T-helper 1 cell (primary cell): ENCODE measurements at regions not wholly inside any gene's neighbourhood (a gene's known extent, or its start where the extent isn't known, plus 50 kb on each side); places are given as distances from the start of the nearest gene placed in this dataset.
A peak's percentile ranks its signal among the peaks of the same experiment; 100 is the strongest.

Source experiments
- DNase-seq, 5 donors: peaks; one replicate each; pipeline ENCODE4 v3.0.0-alpha.2; 2012 to 2020

DNA sequence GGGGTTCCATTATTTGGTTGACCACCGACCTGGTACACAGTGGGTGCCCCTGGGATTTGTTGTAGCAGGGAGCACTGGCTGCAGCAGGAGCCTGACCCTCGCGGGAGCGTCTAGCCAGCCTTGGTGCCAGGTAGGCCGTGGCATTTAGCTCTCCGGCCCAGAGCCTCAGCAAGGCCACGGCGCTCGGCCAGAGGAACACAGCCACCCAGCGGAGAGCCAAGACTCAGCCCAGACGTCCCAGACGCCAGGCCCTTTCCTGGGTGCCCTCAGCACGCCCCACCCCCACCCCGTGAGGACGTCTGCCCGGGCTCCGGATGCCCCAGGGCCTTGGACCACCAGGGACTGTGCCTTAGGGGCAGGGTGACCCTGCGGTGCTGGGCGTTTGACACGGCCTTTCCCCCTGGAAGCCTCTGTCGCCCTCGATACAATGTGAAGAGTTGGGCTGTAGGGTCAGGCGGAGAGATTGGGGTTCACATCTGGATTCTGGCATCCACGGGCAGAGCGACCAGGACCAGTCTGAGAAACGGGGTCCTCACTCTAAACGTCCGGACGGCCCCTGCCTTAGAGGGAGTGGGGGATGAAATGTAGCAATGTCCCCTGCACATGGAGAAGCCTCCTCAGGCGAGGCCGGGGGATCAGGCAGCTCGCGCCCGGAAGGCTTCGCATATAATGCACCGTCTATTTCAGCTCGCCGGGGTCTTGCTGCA is 99.2 kb upstream of the FGF3 start:
- DNase-seq = no peak

- DNase-seq = peak; percentile 30 to 60 (median 51)
Measured at GRCh38 chr11:69918938-69919650, 99.9 kb upstream of the FGF3 start.

- no peak for DNase-seq
Measured at GRCh38 chr11:69919659-69920344, 100.6 kb upstream of the FGF3 start.

DNA sequence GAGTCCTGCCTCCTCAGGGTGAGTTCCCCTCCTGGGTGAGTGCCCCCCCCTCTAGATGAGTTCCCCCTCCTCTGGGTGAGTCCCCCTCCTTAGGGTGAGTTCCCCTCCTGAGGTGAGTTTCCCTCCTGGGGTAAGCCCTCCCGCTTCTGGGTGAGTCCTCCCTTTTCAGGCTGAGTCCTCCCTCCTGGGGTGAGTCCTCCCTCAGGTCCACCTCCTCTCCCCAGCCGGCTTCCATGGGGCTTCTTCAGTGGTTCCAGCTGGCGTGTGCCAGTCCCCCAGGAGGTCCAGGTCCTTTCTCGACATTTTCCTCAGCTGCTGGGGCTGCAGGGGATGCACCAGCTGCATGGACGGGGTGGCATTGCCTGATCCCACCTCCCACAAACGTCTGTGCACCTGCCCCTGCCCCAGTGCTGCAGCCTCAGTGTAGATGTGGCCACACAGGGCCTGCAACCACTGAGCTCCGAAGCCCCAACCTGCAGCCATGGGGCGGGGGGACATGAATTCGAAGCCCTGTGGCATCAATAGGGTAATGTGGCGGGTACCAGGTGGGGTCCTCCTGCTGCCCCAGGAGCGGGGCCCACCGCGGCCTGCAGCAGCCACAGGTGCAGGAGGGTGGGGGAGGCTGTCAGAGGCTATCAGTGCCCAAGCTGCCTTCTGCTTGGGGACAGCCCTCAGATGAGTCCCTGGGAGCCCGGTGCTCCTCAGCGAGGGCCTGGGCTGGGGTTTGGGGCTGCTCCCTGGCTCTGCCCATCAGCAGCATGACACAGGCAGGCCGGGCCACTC is 101.3 kb upstream of the FGF3 start:
- no peak for DNase-seq

DNA sequence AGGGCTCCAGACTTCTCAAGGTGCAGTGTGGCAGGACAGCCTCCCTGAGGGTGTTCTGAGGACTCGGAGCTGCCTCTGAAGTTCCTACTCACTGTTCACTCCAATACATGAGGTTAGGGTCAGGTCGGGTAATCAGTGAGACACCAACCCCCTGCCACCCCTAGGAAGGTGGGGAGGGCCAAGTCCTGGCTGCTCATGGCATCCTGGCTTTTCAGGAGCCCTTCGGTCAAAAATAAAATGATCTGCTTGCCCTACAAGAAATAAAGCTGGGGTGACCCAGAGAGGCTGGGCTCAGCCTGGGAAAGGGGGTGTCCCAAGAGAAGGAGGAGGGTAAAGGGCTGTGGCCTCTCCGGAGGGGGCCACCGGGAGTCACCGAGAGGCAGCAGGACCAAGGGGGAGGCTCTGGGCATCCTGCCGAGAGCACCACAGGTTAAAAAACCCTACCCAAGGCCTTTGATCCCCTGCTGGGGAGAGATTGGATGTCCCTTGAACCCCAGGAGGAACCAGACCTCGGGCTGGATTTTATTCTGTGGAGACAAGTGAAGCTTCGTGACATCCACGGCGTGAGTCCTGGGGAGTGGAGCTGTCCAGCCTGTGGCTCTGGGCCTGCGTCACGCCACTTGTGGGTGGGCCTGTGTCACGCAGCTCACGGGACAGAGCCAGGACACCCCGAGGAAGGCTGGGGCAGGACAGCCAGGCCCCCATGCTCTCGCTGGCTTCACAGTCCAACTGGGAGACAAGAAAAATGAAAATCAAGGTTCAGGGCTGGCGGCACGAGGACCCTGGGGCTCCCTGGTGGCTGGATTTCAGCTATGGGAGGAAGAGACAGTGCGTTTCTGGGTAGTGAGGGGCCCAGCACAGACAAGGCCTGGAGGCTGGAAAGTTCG is 102.2 kb upstream of the FGF3 start:
- DNase-seq = no peak

DNA sequence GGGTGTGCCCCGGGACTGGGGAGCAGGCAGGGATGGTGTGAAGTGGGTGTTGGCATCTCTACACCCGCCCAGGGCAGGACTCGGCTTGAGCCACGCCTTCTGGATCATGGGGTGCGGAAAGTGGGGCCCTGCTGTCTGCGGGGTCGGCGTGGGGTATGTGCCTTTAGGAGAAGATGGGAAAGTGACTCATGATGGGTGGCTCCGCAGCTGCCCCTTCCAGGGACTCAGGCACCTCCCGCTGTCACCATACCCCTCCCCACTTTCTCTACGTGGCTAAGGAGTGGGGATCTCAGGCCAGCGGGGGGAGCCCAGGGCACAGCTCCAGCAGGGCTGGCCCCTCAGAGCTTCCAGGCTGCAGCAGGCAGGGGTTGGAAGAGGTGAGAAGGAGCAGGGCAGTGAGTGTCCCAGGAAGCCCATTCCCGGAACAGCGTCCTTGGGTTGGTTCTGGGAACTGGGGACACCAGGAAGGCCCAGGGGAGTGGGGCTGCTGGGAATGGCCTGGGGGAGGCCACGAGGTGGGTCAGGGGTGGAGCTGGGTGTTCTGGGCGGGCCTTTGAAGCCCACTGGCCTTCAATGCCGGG is 102.9 kb upstream of the FGF3 start:
- no peak for DNase-seq

GRCh38 chr11:69922596-69923111 is 103.4 kb upstream of the FGF3 start:
- DNase-seq = no peak

- no peak for DNase-seq
Measured at GRCh38 chr11:69923196-69923595, 104.0 kb upstream of the FGF3 start.

DNA sequence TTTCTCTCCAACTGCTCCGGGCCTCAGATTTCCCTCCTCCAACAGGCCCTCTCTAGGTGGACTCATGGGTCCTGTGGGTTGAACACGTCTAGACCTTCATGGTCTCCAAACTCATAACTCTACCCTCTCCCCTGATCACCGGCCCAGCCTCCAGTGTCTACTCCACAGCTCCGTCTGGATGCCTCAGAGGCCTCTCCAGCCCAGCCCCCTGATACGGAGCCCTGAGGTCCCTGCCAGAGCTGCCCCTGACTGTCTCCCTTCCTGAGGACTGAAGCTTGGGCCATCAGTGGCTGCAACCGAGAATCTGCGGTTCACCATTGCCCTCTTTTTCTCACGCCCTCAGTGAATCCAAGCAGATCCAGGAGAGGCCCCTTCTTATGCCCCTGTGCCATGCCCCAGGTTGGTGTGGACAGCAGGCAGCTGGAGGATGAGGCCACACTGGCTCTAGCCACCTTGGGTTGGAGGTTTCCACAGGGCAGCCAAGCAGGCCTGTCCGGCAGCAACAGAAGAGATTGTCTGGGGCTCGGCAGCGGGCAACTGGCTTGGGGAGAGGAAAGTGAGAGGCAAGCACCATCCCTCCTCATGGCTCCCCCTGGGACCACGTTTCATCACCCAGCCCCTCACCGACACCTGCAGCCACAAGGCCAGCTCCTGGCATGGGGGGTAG is 104.6 kb upstream of the FGF3 start:
- DNase-seq = no peak

- no peak for DNase-seq
Measured at GRCh38 chr11:69924308-69925161, 105.3 kb upstream of the FGF3 start.

DNA sequence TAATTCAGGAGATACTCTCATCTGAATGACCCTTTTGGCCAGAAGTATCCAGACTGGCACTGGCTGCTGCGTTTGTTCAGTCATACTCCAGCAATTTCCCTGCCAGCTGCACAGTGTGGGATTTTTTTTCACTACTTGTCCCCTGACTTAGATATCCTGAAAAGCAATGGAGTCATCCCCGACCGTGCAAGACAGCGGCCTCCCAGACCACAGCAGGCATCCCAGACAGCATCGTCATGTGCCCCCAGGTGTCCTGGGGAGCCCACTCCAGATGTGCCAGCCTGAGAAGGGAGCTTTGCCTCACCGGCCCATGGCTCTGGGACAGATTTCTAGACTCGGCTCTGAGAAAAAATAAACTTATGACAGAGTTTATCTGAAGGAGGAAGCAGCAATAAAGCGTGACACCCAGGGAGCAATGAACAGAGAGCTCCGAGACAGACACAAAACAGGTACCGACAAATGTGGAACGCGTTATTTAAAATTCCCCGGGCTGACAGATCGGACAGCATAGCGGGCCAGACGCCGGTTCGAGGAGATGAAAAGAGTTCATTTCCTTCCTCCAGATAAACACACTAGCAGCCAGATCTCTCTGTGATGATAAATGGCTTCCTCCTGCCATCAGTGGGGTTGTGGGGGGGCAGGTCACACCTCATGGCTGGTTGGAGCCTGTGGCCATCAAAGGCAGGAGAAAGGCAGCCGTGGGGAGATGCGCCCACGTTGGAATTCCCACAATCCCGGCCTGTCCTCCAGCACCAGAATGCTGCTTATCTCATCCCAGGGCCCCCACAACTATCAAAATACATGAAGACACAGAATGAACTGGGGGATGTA is 106.4 kb upstream of the FGF3 start:
- no peak for DNase-seq

GRCh38 chr11:69926376-69927050 is 107.3 kb upstream of the FGF3 start:
- DNase-seq = no peak

DNA sequence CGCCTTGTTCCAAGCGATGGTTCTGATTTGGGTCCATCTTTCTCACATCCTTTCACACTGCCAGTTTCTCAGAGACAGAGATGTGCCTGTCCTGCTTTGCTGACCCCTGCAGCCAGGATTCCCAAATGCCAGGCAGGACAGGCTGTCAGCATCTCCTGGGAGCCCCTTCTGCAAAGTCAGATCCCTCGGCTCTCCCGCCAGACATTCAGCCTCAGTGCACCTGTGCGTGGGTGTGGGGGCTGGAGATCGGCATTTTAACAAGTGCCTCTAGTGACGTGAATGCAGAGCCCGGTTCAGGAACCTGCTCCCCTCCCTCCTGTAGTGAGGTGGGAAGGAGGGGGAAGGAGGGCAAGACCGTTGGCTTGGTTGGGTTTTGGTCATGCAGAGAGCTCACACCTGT is 108.9 kb upstream of the FGF3 start:
- no peak for DNase-seq

DNA sequence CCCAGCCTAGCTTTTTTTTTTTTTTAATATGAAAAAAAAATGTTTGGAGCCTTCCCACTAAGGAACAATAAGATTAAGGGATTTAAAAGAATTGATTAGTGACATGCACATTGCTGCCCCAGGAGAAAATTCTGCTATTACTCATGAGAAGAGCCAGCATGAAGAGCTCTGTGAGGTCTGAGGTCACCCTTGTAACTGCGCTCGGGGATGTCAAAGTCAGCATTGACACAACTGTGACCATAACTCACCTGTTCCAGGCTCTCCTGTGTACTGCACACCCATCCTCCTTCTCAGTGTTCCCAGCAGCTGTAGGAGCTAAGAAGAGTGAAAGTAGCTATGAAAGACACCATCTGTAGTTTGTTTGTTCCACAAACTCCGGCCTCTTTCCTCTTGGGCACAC is 109.8 kb upstream of the FGF3 start:
- peak in 1 of 5 donors; percentile 1 for DNase-seq

GRCh38 chr11:69930081-69931059 is 111.2 kb upstream of the FGF3 start:
- peak in 1 of 5 donors; percentile 10 for DNase-seq

DNA sequence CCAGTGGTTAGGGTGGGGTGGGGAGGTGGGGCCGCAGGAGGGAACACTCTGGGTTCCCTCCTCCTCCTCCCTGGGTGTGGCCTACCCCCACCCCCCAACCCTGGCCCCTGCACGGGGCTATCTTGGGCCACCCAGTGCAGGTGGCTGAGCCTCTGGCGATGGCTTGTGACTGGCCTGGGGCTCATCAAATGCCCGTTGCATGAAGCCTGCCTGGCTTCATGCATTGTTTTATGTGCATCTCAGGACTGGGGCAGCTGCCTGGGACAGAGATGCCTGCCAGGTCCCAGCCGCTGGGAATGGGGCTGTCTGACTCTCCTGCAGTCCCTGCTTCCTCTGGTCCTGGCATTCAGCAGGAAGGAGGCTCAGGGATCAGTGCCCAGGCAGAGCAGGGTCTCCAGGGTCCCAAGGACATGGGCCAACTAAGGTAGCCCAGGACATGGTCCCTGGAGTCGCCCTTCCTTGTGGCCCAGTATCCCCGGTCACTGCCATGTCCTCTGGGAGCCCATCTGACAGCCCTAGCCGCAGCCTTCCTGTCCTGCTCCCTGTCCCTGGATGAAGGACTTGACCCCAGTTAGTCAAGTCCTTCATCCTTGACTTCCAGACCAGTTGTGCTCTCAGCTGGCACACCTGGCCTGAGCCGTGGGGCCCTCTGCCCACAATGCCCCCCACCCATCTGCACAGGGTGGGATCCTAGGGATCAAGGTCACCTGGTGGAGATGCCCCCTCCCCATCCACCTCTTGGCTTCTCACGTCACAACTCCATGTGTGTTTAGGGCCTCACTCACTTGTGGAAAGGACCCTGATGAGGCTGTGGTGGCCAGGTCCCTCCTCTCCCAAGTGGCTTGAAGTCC is 112.1 kb upstream of the FGF3 start:
- DNase-seq = peak in 1 of 5 donors; percentile 2
